Esophagus squamous epithelium (tissue), 5 donors: ENCODE measurements at regions not wholly inside any gene's neighbourhood (a gene's known extent, or its start where the extent isn't known, plus 50 kb on each side); places are given as distances from the start of the nearest gene placed in this dataset.

Experiments
- DNase-seq: peaks from one replicate; lab custom pipeline; 2025; lab: John Stamatoyannopoulos, UW
- H3K27ac ChIP-seq, 4 donors: fragments of 200-600 bp; sonication (generic); one replicate each; pipeline ENCODE4 v1.5.1; 2016 to 2019; ENCODE audit warnings: mild to moderate bottlenecking in 1 of 4
- H3K27me3 ChIP-seq, 4 donors: fragments of 200-600 bp; sonication (generic); 1 replicate in 3 of 4; 2 replicates in 1 of 4; pipeline versions ENCODE4 v1.5.1 to v1.6.0; 2017 to 2021; ENCODE audit warnings: antibody characterized with exemption in 1 of 4
- H3K36me3 ChIP-seq, 3 donors: fragments of 200-600 bp; sonication (generic); one replicate each; pipeline ENCODE4 v1.5.1; 2016 to 2019
- H3K4me1 ChIP-seq, 3 donors: fragments of 200-600 bp; sonication (generic); one replicate each; pipeline ENCODE4 v1.5.1; 2017 to 2019
- H3K4me3 ChIP-seq, 4 donors: fragments of 200-600 bp; sonication (generic); 1 replicate in 3 of 4; 2 replicates in 1 of 4; pipeline ENCODE4 v1.5.1; 2016 to 2019; ENCODE audit warnings: mild to moderate bottlenecking in 2 of 4, moderate library complexity in 1 of 4
- H3K9me3 ChIP-seq, 3 donors: fragments of 200-600 bp; sonication (generic); one replicate each; pipeline ENCODE4 v1.5.1; 2016 to 2019
- CTCF ChIP-seq, 6 experiments: fragments of 450-650 bp in 4 of 6; fragments of 200-600 bp in 2 of 6; sonication (generic) in 2 of 6; IDR thresholded peaks; one replicate each; pipeline ENCODE4 v1.5.1; 2016 to 2019; ENCODE audit warnings: antibody characterized with exemption in 6 of 6, mild to moderate bottlenecking in 4 of 6, moderate library complexity in 4 of 6
- POLR2A ChIP-seq, 4 donors: fragments of 450-650 bp; IDR thresholded peaks; one replicate each; pipeline ENCODE4 v1.6.1; 2017; ENCODE audit warnings: antibody characterized with exemption in 4 of 4, mild to moderate bottlenecking in 4 of 4, moderate library complexity in 3 of 4
- WGBS, 2 donors: methylation state at CpG; one replicate each; pipeline ENCODE4 v1.1.5; 2018; 5-methylcytosine and 5-hydroxymethylcytosine counted together
- intact Hi-C: fragments of 100-400 bp; cut with DNase I; formaldehyde crosslinking; loops from one replicate; pipeline ENCODE4 v1.15.0; 2022
- donor health status: DM: yes; HTN: yes; CAD: no.

- no peak for DNase-seq
- WGBS, 2 donors = 4% methylated on average over 2 of the region's 2 CpGs
- Histone ChIP-seq H3K4me1 (peaks cover 0 to 5% (median 5%) of the 10 kb centered on the region in 3 donors), H3K4me3 (peak overlapping the region in 1 of 4 donors; percentile 23), H3K27ac (no peak overlapping the region), H3K36me3 (no peaks in the 10 kb centered on the region), H3K9me3 (no peaks in the 10 kb centered on the region), H3K27me3 (no peaks in the 10 kb centered on the region)
- intact Hi-C loops = no loop called here
- TF ChIP-seq POLR2A (IDR thresholded peaks at IDR 0.05) (no peak), CTCF (IDR thresholded peaks at IDR 0.05) (no peak)
Measured at GRCh38 chr4:17385403-17385802, 126.5 kb downstream of the QDPR start.

DNA sequence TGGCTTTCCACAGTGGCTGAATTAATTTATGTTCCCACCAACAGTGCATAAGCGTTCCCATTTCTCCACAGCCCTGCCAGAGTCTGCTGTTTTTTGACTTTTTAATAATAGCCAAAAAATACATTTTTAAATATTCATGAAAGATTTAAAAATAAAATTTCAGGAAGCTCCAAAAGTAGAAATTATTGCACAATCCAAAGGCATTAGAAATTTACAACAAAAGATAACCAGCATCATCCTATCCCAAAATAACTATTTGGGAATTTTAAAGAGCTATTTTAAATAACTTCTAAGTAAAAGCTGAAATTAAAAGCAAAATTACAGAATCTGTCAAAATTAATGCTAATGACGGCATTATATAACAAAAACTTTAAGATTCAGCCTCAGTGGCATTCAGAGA lies 131.5 kb downstream of the QDPR start:
- no peak overlapping the region for H3K27ac ChIP-seq
- whole genome bisulfite sequencing, 2 donors = 84 to 92% methylated on average over 2 of the region's 2 CpGs
- no peak overlapping the region for H3K4me3 ChIP-seq
- no peak for DNase-seq
- TF ChIP-seq CTCF (IDR thresholded peaks at IDR 0.05) = no peak
- TF ChIP-seq POLR2A (IDR thresholded peaks at IDR 0.05) = no peak
- intact Hi-C loops = no loop called here
- H3K27me3 ChIP-seq = no peaks in the 10 kb centered on the region
- peaks cover 0 to 21% (median 8%) of the 10 kb centered on the region in 3 donors for H3K4me1 ChIP-seq
- H3K36me3 ChIP-seq = no peaks in the 10 kb centered on the region
- no peaks in the 10 kb centered on the region for H3K9me3 ChIP-seq

GRCh38 chr4:17376205-17376604 lies 135.7 kb downstream of the QDPR start:
- Histone ChIP-seq H3K27me3 (no peaks in the 10 kb centered on the region), H3K4me1 (peaks cover 0 to 19% (median 5%) of the 10 kb centered on the region in 3 donors), H3K27ac (peak overlapping the region in 1 of 4 donors; percentile 49), H3K36me3 (no peaks in the 10 kb centered on the region), H3K9me3 (no peaks in the 10 kb centered on the region), H3K4me3 (no peak overlapping the region)
- TF ChIP-seq POLR2A (IDR thresholded peaks at IDR 0.05) (no peak), CTCF (IDR thresholded peaks at IDR 0.05) (no peak)
- no peak for DNase-seq
- intact Hi-C loops = no loop called here
- WGBS, 2 donors = 6 to 19% methylated on average over 2 of the region's 2 CpGs

DNA sequence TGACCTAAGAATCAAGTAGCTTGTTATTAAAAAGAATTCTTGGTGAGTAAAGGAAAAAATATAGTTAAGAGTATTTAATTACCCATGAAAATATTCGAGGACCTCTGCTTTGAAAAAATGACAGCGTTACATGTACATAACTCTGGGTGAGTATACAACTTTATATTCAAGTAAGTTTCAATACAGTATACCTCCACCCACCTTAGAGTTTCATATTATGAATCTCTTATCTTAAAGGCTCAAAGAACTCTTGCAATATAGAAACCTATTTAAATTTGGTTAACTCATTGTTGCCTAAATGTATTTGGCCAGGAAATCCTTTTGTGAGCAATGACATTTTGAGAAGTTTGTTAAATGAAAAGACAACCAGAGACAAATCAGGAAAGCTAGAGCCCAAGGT lies 138.2 kb downstream of the QDPR start:
- peaks cover 0 to 19% (median 5%) of the 10 kb centered on the region in 3 donors for H3K4me1 ChIP-seq
- H3K4me3 ChIP-seq = no peak overlapping the region
- H3K36me3 ChIP-seq = no peaks in the 10 kb centered on the region
- DNase-seq = no peak
- TF ChIP-seq POLR2A (IDR thresholded peaks at IDR 0.05) = no peak
- no peak for TF ChIP-seq CTCF (IDR thresholded peaks at IDR 0.05)
- no peak overlapping the region for H3K27ac ChIP-seq
- H3K27me3 ChIP-seq = no peaks in the 10 kb centered on the region
- WGBS, 2 donors = 74 to 77% methylated on average over 2 of the region's 2 CpGs
- intact Hi-C loops = no loop called here
- H3K9me3 ChIP-seq = no peaks in the 10 kb centered on the region

- no peak overlapping the region for H3K27ac ChIP-seq
- WGBS, 2 donors = 58% methylated on average over 2 of the region's 2 CpGs
- H3K4me1 ChIP-seq = peaks cover 0 to 9% (median 0%) of the 10 kb centered on the region in 3 donors
- TF ChIP-seq CTCF (IDR thresholded peaks at IDR 0.05) = no peak
- no peak for TF ChIP-seq POLR2A (IDR thresholded peaks at IDR 0.05)
- H3K27me3 ChIP-seq = no peaks in the 10 kb centered on the region
- no peaks in the 10 kb centered on the region for H3K36me3 ChIP-seq
- no peaks in the 10 kb centered on the region for H3K9me3 ChIP-seq
- intact Hi-C loops = no loop called here
- H3K4me3 ChIP-seq = no peak overlapping the region
- no peak for DNase-seq
Measured at GRCh38 chr4:17370818-17371217, 141.1 kb downstream of the QDPR start.
